IMR-90 (cell line): ENCODE measurements at regions not wholly inside any gene's neighbourhood (a gene's known extent, or its start where the extent isn't known, plus 50 kb on each side); places are given as distances from the start of the nearest gene placed in this dataset.

Experiments
- ATAC-seq: fragments of 200-7000 bp; cut with Tn5 transposase; 2 replicates; pipeline ENCODE4 v1.9.1; 2020; ENCODE audit warnings: low read depth, mild to moderate bottlenecking, moderate library complexity
- BruUV-seq: library from RNA; stranded (reverse); fragments of 400-500 nt; replicated peaks from 2 replicates; lab custom pipeline; 2021; lab: Mats Ljungman, UMichigan
- CTCF ChIA-PET: fragments of 300-600 bp; formaldehyde crosslinking; extraction: SDS; loops from one replicate; lab custom pipeline; 2021; ENCODE audit warnings: antibody characterized with exemption; lab: Yijun Ruan, JAX
- POLR2A ChIA-PET: fragments of 300-600 bp; sonication (Branson Sonifier 250); formaldehyde crosslinking; loops from one replicate; lab custom pipeline; 2022; ENCODE audit warnings: antibody characterized with exemption; ENCODE audit not compliant: unreplicated experiment; lab: Charles Lee
- DNase-seq: peaks from one replicate; pipeline ENCODE4 v3.0.0; 2013
- H2AFZ ChIP-seq: replicated peaks from 2 replicates; pipeline ENCODE3; 2013; ENCODE audit warnings: low read length, mild to moderate bottlenecking; ENCODE audit not compliant: poor library complexity
- H2AK5ac ChIP-seq: 2 replicates; pipeline ENCODE4 v1.6.1; 2013; ENCODE audit warnings: low read depth, low read length, inconsistent platforms
- H2AK9ac ChIP-seq: replicated peaks from 2 replicates; pipeline ENCODE3; 2013; ENCODE audit warnings: mild to moderate bottlenecking, low read depth, low read length, moderate library complexity; ENCODE audit not compliant: poor library complexity
- H2BK120ac ChIP-seq: 2 replicates; pipeline ENCODE4 v1.6.1; 2013; ENCODE audit warnings: low read depth, low read length, inconsistent platforms
- H2BK15ac ChIP-seq: 3 replicates; pipeline ENCODE4 v1.6.1; 2013; ENCODE audit warnings: low read depth, low read length, inconsistent platforms
- H2BK20ac ChIP-seq: 2 replicates; pipeline ENCODE4 v1.6.1; 2013; ENCODE audit warnings: low read depth, mild to moderate bottlenecking, inconsistent platforms, low read length, moderate library complexity
- H2BK5ac ChIP-seq: 2 replicates; pipeline ENCODE4 v1.6.1; 2013; ENCODE audit warnings: mild to moderate bottlenecking, low read depth, low read length, inconsistent platforms; ENCODE audit not compliant: poor library complexity, severe bottlenecking
- H3K14ac ChIP-seq: replicated peaks from 2 replicates; pipeline ENCODE4 v1.6.1; 2013; ENCODE audit warnings: low read depth, low read length, inconsistent platforms
- H3K18ac ChIP-seq: 2 replicates; pipeline ENCODE4 v1.6.1; 2013; ENCODE audit warnings: low read depth, low read length, control low read depth
- H3K23ac ChIP-seq: 2 replicates; pipeline ENCODE4 v1.6.1; 2013; ENCODE audit warnings: low read depth, low read length, inconsistent platforms
- H3K27ac ChIP-seq: 2 replicates; pipeline ENCODE4 v1.5.1; 2013; ENCODE audit warnings: mild to moderate bottlenecking, control low read depth, low read length; ENCODE audit not compliant: insufficient read depth
- H3K27me3 ChIP-seq: 2 replicates; pipeline ENCODE4 v1.6.1; 2013; ENCODE audit warnings: low read length; ENCODE audit not compliant: control insufficient read depth, insufficient read depth
- H3K36me3 ChIP-seq: 2 replicates; pipeline ENCODE4 v1.6.1; 2013; ENCODE audit warnings: low read length, mixed read lengths; ENCODE audit not compliant: control insufficient read depth, insufficient read depth
- H3K4ac ChIP-seq: 2 replicates; pipeline ENCODE4 v1.6.1; 2013; ENCODE audit warnings: low read depth, low read length, inconsistent platforms
- H3K4me1 ChIP-seq: 2 replicates; pipeline ENCODE4 v1.6.1; 2013; ENCODE audit warnings: low read length, mixed read lengths; ENCODE audit not compliant: control insufficient read depth, insufficient read depth
- H3K4me2 ChIP-seq: 2 replicates; pipeline ENCODE4 v1.6.1; 2013; ENCODE audit warnings: low read depth, mild to moderate bottlenecking, control low read depth, low read length, moderate library complexity
- H3K4me3 ChIP-seq: 2 replicates; pipeline ENCODE4 v1.5.1; 2013; ENCODE audit warnings: low read depth, mild to moderate bottlenecking, control low read depth, low read length, moderate library complexity; ENCODE audit not compliant: insufficient read depth
- H3K56ac ChIP-seq: 2 replicates; pipeline ENCODE4 v1.6.1; 2013; ENCODE audit warnings: low read length, inconsistent platforms; ENCODE audit not compliant: insufficient read depth; ENCODE audit errors: extremely low read depth
- H3K79me1 ChIP-seq, 2 experiments: 2 replicates each; pipeline ENCODE4 v1.6.1; 2013; ENCODE audit warnings: low read length in 2 of 2, inconsistent platforms in 1 of 2, low read depth in 1 of 2
- H3K9ac ChIP-seq: 2 replicates; pipeline ENCODE4 v1.6.1; 2013; ENCODE audit warnings: low read depth, low read length, control low read depth
- H3K9me1 ChIP-seq: 2 replicates; pipeline ENCODE4 v1.6.1; 2013; ENCODE audit warnings: low read length, inconsistent platforms; ENCODE audit not compliant: insufficient read depth
- H3K9me3 ChIP-seq: 2 replicates; pipeline ENCODE4 v1.6.1; 2013; ENCODE audit warnings: low read length; ENCODE audit not compliant: control insufficient read depth, insufficient read depth
- H4K20me1 ChIP-seq: 2 replicates; pipeline ENCODE4 v1.6.1; 2013; ENCODE audit warnings: low read length, inconsistent platforms; ENCODE audit not compliant: insufficient read depth
- H4K5ac ChIP-seq: 2 replicates; pipeline ENCODE4 v1.6.1; 2013; ENCODE audit warnings: mild to moderate bottlenecking, low read depth, low read length, control low read depth
- H4K8ac ChIP-seq, 2 experiments: 2 replicates each; pipeline ENCODE4 v1.6.1; 2013; ENCODE audit warnings: low read depth in 2 of 2, low read length in 2 of 2, control low read depth in 1 of 2, inconsistent platforms in 1 of 2
- H4K91ac ChIP-seq: 2 replicates; pipeline ENCODE4 v1.6.1; 2013; ENCODE audit warnings: low read depth, low read length, inconsistent platforms; ENCODE audit not compliant: insufficient read depth
- CEBPB ChIP-seq: IDR thresholded peaks from 2 replicates; pipeline ENCODE4 v1.6.1; 2012; ENCODE audit warnings: low read depth, low read length, improper control_type of control experiment
- FOS ChIP-seq: fragments of 150-350 bp; IDR thresholded peaks from 2 replicates; pipeline ENCODE4 v1.6.1; 2016; ENCODE audit warnings: low read depth, low read length
- MAZ ChIP-seq: IDR thresholded peaks from 2 replicates; pipeline ENCODE4 v1.6.1; 2012; ENCODE audit warnings: low read depth, mild to moderate bottlenecking, low read length, improper control_type of control experiment, moderate library complexity, borderline replicate concordance
- RAD21 ChIP-seq: IDR thresholded peaks from 2 replicates; pipeline ENCODE4 v1.6.1; 2012; ENCODE audit warnings: low read length, improper control_type of control experiment
- RCOR1 ChIP-seq: IDR thresholded peaks from 2 replicates; pipeline ENCODE4 v1.6.1; 2012; ENCODE audit warnings: mild to moderate bottlenecking, low read length, improper control_type of control experiment; ENCODE audit not compliant: insufficient replicate concordance
- WGBS, 2 experiments: methylation state at CpG; one replicate each; pipeline versions ENCODE4 v1.1.5 to v1.1.7; 2013; ENCODE audit warnings: missing lambda C conversion rate in 2 of 2; ENCODE audit not compliant: insufficient read length in 1 of 2; ENCODE audit errors: extremely low coverage in 2 of 2; 5-methylcytosine and 5-hydroxymethylcytosine counted together
- dilution Hi-C: fragments of 300-500 bp; cut with HindIII; formaldehyde crosslinking; loops from one replicate; pipeline ENCODE4 v1.14.3; 2018; ENCODE audit warnings: low sequenced_read_pairs; ENCODE audit not compliant: unreplicated experiment
- in situ Hi-C: fragments of 300-500 bp; cut with MboI; formaldehyde crosslinking; loops from 3 replicates; pipeline ENCODE4 v1.14.3; 2019; ENCODE audit warnings: low sequenced_read_pairs, inconsistent platforms, mixed read lengths
- intact Hi-C: fragments of 100-400 bp; cut with micrococcal nuclease; formaldehyde crosslinking; loops from 2 replicates; pipeline ENCODE4 v1.10.0; 2022

DNA sequence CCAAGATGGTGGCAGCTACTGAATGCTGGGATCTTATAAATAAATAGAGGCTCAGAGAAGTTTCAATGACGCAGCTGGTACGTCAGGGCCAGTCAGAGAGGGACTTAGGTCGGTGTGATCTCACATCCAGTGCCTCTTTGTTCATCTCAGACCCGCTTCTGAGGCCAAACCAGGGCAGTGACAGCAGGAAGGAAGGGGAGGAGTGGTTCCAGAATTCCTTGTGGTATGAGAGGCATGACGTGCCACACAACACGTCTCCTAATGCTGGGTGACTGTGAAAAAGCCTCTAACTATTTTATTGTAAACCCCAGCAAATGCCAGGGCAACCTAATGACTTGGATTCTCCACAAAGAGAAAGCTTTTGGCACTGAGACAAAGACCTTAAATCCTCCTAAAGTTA lies 423.3 kb downstream of the LPIN1 start:
- Histone ChIP-seq H3K4me2 (peak overlapping the region; percentile 43), H3K56ac (no peak overlapping the region; the same call in 1 of the 2 replicates), H3K23ac (peak overlapping the region; percentile 39; the same call in 1 of the 2 replicates), H2BK15ac (peak overlapping the region; percentile 59; the same call in 2 of the 3 replicates), H2AK9ac (no peak overlapping the region), H3K4me1 (peaks cover 18% of the 10 kb centered on the region), H3K9me1 (peaks cover 15% of the 10 kb centered on the region), H3K4ac (peak overlapping the region; percentile 44), H4K5ac (peak overlapping the region; percentile 63), H3K9me3 (no peaks in the 10 kb centered on the region), H3K4me3 (no peak overlapping the region), H3K36me3 (no peaks in the 10 kb centered on the region), H4K20me1 (no peaks in the 10 kb centered on the region), H2BK5ac (peak overlapping the region; percentile 63), H2AFZ (peak overlapping the region; percentile 17), H2BK20ac (peak overlapping the region; percentile 42; the same call in 1 of the 2 replicates), H3K18ac (peak overlapping the region; percentile 47), H2AK5ac (peak overlapping the region; percentile 14; the same call in 1 of the 2 replicates), H3K27me3 (no peaks in the 10 kb centered on the region), H3K14ac (peak overlapping the region; percentile 46; the same call in 1 of the 2 replicates), H4K91ac (peak overlapping the region; percentile 73), H3K9ac (no peak overlapping the region), H3K79me1 (0 out of 4 replicates have a peak, but pooled peaks cover 0 to 3% of the 10 kb centered on the region in 2 experiments), H3K27ac (peak overlapping the region; percentile 70), H4K8ac (peak overlapping the region; percentile 63 to 68), H2BK120ac (peak overlapping the region; percentile 87)
- 0 out of 2 replicates have a peak, but pooled peaks have one; percentile 3 for TF ChIP-seq FOS
- TF ChIP-seq MAZ, result 0 out of 2 replicates have a peak, but pooled peaks have one; percentile 30
- TF ChIP-seq CEBPB, result peak; percentile 28; the same call in 1 of the 2 replicates
- TF ChIP-seq RAD21, result no peak
- no peak for TF ChIP-seq RCOR1
- dilution Hi-C loops, result no loop called here
- no TSS peak for BruUV-seq
- intact Hi-C loops, result loop anchor here (2.0 to 10.0 kb wide), 3 partner anchors 115 to 547 kb away; partner anchors contain the start of gene TRIB2
- in situ Hi-C loops, result loop anchor here (10.0 kb wide), 1 partner anchor 545 kb away; the partner anchor contains the start of gene TRIB2
- peak; percentile 90 for DNase-seq
- ChIA-PET POLR2A (interaction anchor here (0.6 kb wide), 1 partner anchor 195 kb away, joined by 3 read pairs; no protein-coding TSS in a partner anchor), CTCF (interaction anchor here (0.7 to 2.7 kb wide), 3 partner anchors 10 to 837 kb away, joined by 3 to 8 read pairs (median 7); no protein-coding TSS in a partner anchor)
- no CpG with 5 or more reads among the region's 6 CpGs for WGBS, 2 experiments
- ATAC-seq, result peak; percentile 78
